Peyer's patch (tissue), 4 donors: ENCODE measurements at regions not wholly inside any gene's neighbourhood (a gene's known extent, or its start where the extent isn't known, plus 50 kb on each side); places are given as distances from the start of the nearest gene placed in this dataset.

ENCODE experiments used
- POLR2A ChIP-seq, 2 donors: fragments of 450-650 bp; IDR thresholded peaks; one replicate each; pipeline ENCODE4 v1.5.1; 2017; ENCODE audit warnings: antibody characterized with exemption in 2 of 2, mild to moderate bottlenecking in 2 of 2, moderate library complexity in 2 of 2
- TF ChIP-seq, protein P1 (sequence below), 6 experiments: fragments of 450-650 bp in 4 of 6; fragments of 200-600 bp in 2 of 6; sonication (generic) in 1 of 6; IDR thresholded peaks; one replicate each; pipeline ENCODE4 v1.5.1; 2017 to 2019; ENCODE audit warnings: antibody characterized with exemption in 6 of 6, mild to moderate bottlenecking in 3 of 6, moderate library complexity in 1 of 6

DNA sequence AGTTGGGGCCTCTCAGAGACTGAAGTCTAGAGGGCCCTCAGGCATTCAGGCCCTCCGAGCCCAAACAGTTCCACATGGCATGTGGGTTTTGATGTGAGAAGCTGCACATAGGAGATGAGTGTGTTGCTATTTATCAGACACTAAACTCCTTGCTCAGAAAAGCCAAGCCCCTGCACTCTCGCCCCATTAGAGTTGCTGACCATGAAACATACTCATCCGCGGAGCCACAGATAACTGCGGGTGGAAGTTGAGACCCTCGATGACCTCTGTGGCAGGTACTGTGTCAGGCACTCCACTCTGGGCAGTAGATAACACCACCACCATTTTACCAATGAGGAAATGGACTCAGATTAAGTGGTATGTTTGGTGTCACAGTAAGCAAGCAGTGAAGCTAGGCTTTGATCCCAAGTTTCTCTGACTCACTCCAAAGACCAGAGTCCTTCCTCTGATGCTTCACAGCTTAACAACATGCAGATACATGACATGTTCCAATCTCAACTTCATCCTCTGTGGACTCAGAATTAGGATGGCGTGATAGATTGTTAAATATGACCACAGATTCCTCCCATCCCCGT is 202.1 kb downstream of the ADAMTS15 start:
- TF ChIP-seq, protein P1, sequence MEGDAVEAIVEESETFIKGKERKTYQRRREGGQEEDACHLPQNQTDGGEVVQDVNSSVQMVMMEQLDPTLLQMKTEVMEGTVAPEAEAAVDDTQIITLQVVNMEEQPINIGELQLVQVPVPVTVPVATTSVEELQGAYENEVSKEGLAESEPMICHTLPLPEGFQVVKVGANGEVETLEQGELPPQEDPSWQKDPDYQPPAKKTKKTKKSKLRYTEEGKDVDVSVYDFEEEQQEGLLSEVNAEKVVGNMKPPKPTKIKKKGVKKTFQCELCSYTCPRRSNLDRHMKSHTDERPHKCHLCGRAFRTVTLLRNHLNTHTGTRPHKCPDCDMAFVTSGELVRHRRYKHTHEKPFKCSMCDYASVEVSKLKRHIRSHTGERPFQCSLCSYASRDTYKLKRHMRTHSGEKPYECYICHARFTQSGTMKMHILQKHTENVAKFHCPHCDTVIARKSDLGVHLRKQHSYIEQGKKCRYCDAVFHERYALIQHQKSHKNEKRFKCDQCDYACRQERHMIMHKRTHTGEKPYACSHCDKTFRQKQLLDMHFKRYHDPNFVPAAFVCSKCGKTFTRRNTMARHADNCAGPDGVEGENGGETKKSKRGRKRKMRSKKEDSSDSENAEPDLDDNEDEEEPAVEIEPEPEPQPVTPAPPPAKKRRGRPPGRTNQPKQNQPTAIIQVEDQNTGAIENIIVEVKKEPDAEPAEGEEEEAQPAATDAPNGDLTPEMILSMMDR (IDR thresholded peaks at IDR 0.05): no peak
- no peak for TF ChIP-seq POLR2A (IDR thresholded peaks at IDR 0.05)
